Panc1 (cell line): ENCODE measurements at regions not wholly inside any gene's neighbourhood (a gene's known extent, or its start where the extent isn't known, plus 50 kb on each side); places are given as distances from the start of the nearest gene placed in this dataset.

Experiments used
- ATAC-seq: fragments of 200-7000 bp; cut with Tn5 transposase; 2 replicates; pipeline ENCODE4 v1.9.1; 2020; ENCODE audit warnings: mild to moderate bottlenecking, moderate library complexity
- BruUV-seq: library from RNA; stranded (reverse); fragments of 400-500 nt; replicated peaks from 2 replicates; lab custom pipeline; 2021; lab: Mats Ljungman, UMichigan
- CTCF ChIA-PET: fragments of 300-600 bp; sonication (Branson Sonifier 250); formaldehyde crosslinking; loops from one replicate; lab custom pipeline; 2022; ENCODE audit warnings: antibody characterized with exemption; lab: Charles Lee
- POLR2A ChIA-PET: fragments of 300-600 bp; sonication (Branson Sonifier 250); formaldehyde crosslinking; loops from one replicate; lab custom pipeline; 2022; ENCODE audit warnings: antibody characterized with exemption; lab: Charles Lee
- DNase-seq: peaks from one replicate; pipeline ENCODE4 v3.0.0-alpha.2; 2010; ENCODE audit warnings: low read depth, low spot score
- H3K27ac ChIP-seq: 2 replicates; pipeline ENCODE4 v1.5.1; 2011; ENCODE audit warnings: mild to moderate bottlenecking, low read length, inconsistent platforms
- H3K27me3 ChIP-seq: fragments of 200-500 bp; sonication (Bioruptor generic); 2 replicates; pipeline ENCODE4 v1.6.0; 2014; ENCODE audit warnings: low read length, inconsistent platforms; ENCODE audit not compliant: control insufficient read depth, insufficient read depth
- H3K36me3 ChIP-seq: fragments of 200-500 bp; sonication (Bioruptor generic); 2 replicates; pipeline ENCODE4 v1.5.1; 2014; ENCODE audit warnings: inconsistent platforms, mild to moderate bottlenecking, low read length, moderate library complexity; ENCODE audit not compliant: control insufficient read depth, insufficient read depth
- H3K4me1 ChIP-seq: 2 replicates; pipeline ENCODE4 v1.5.1; 2011; ENCODE audit warnings: inconsistent platforms, mild to moderate bottlenecking, low read length, moderate library complexity; ENCODE audit not compliant: control insufficient read depth, insufficient read depth
- H3K4me3 ChIP-seq, 2 experiments: 2 replicates each; pipeline ENCODE4 v1.5.1; 2011 to 2012; ENCODE audit warnings: low read depth in 2 of 2, low read length in 2 of 2, mild to moderate bottlenecking in 2 of 2, inconsistent platforms in 1 of 2, moderate library complexity in 1 of 2
- H3K9me3 ChIP-seq: fragments of 200-500 bp; sonication (Bioruptor generic); 2 replicates; pipeline ENCODE4 v1.5.1; 2014; ENCODE audit warnings: low read depth, mild to moderate bottlenecking, inconsistent platforms, low read length, moderate library complexity; ENCODE audit not compliant: control insufficient read depth, insufficient read depth
- POLR2AphosphoS5 ChIP-seq: IDR thresholded peaks from 2 replicates; pipeline ENCODE4 v1.6.1; 2012; ENCODE audit warnings: mild to moderate bottlenecking, low read depth, low read length, moderate library complexity
- SIN3A ChIP-seq: IDR thresholded peaks from 2 replicates; pipeline ENCODE4 v1.6.1; 2012; ENCODE audit warnings: low read depth, mild to moderate bottlenecking, low read length, moderate library complexity, borderline replicate concordance; ENCODE audit not compliant: insufficient read depth
- TCF7L2 ChIP-seq: IDR thresholded peaks from 2 replicates; pipeline ENCODE4 v1.6.1; 2011; ENCODE audit warnings: mild to moderate bottlenecking, low read depth, low read length, inconsistent platforms
- in situ Hi-C: cut with HindIII; loops from 2 replicates; pipeline ENCODE4 v1.10.0; 2016; ENCODE audit warnings: low sequenced_read_pairs, low pct_unique_long_range_greater_than_20kb
- intact Hi-C: fragments of 100-400 bp; cut with micrococcal nuclease; formaldehyde crosslinking; loops from one replicate; pipeline ENCODE4 v1.10.0; 2022; ENCODE audit not compliant: unreplicated experiment
- TF ChIP-seq, protein P1 (sequence below): fragments of 450-650 bp; IDR thresholded peaks from 2 replicates; pipeline ENCODE4 v1.5.1; 2017; ENCODE audit warnings: mild to moderate bottlenecking
- TF ChIP-seq, protein P2 (sequence below), 2 experiments: IDR thresholded peaks; 2 replicates each; pipeline ENCODE4 v1.6.1; 2011 to 2012; ENCODE audit warnings: low read depth in 2 of 2, control low read depth in 1 of 2, low read length in 1 of 2, mild to moderate bottlenecking in 1 of 2, moderate library complexity in 1 of 2; ENCODE audit not compliant: insufficient read depth in 1 of 2

DNA sequence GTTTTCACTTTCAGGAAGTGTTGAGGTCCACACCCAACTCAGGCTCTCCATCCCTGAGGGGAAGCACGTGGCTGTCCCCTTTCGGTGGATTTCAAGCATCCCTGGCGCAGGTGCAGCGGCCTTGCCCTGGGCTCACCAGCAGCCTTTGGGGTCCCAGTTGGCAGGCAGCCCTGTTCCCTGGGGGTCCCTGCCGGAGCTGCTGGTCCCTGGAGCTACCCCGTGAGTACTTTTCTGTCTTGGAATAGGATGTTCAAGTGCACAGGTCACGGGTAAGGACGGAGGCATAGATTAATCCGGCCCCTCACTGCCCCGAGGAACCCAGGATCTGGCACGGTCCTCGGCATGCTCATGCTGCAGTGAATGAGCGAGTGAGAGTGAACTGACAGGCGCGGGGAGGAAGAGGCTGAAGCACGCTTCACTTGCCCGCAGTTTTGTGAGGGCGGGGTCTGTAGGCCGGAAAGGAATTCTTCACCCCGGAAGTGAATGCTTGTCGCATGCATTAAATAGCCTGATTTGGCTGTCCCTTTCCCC lies 117.2 kb upstream of the FAT1 start:
- no TSS peak for BruUV-seq
- ChIA-PET CTCF (no interaction called here), POLR2A (interaction anchor here (0.6 kb wide), 2 partner anchors 156 to 412 kb away, joined by 9 to 12 read pairs; no protein-coding TSS in a partner anchor)
- H3K27me3 ChIP-seq, result no peaks in the 10 kb centered on the region
- H3K9me3 ChIP-seq, result no peaks in the 10 kb centered on the region
- peak; percentile 33 for DNase-seq
- H3K36me3 ChIP-seq, result no peaks in the 10 kb centered on the region
- intact Hi-C loops, result loop anchor here (5.0 kb wide), 1 partner anchor 114 kb away; no protein-coding TSS in a partner anchor
- ATAC-seq, result peak; percentile 56
- in situ Hi-C loops, result no loop called here
- TF ChIP-seq, protein P1, sequence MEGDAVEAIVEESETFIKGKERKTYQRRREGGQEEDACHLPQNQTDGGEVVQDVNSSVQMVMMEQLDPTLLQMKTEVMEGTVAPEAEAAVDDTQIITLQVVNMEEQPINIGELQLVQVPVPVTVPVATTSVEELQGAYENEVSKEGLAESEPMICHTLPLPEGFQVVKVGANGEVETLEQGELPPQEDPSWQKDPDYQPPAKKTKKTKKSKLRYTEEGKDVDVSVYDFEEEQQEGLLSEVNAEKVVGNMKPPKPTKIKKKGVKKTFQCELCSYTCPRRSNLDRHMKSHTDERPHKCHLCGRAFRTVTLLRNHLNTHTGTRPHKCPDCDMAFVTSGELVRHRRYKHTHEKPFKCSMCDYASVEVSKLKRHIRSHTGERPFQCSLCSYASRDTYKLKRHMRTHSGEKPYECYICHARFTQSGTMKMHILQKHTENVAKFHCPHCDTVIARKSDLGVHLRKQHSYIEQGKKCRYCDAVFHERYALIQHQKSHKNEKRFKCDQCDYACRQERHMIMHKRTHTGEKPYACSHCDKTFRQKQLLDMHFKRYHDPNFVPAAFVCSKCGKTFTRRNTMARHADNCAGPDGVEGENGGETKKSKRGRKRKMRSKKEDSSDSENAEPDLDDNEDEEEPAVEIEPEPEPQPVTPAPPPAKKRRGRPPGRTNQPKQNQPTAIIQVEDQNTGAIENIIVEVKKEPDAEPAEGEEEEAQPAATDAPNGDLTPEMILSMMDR, result peak; percentile 9; the same call in 1 of the 2 replicates
- TF ChIP-seq SIN3A (no peak), TCF7L2 (no peak), POLR2AphosphoS5 (no peak)
- TF ChIP-seq, protein P2, sequence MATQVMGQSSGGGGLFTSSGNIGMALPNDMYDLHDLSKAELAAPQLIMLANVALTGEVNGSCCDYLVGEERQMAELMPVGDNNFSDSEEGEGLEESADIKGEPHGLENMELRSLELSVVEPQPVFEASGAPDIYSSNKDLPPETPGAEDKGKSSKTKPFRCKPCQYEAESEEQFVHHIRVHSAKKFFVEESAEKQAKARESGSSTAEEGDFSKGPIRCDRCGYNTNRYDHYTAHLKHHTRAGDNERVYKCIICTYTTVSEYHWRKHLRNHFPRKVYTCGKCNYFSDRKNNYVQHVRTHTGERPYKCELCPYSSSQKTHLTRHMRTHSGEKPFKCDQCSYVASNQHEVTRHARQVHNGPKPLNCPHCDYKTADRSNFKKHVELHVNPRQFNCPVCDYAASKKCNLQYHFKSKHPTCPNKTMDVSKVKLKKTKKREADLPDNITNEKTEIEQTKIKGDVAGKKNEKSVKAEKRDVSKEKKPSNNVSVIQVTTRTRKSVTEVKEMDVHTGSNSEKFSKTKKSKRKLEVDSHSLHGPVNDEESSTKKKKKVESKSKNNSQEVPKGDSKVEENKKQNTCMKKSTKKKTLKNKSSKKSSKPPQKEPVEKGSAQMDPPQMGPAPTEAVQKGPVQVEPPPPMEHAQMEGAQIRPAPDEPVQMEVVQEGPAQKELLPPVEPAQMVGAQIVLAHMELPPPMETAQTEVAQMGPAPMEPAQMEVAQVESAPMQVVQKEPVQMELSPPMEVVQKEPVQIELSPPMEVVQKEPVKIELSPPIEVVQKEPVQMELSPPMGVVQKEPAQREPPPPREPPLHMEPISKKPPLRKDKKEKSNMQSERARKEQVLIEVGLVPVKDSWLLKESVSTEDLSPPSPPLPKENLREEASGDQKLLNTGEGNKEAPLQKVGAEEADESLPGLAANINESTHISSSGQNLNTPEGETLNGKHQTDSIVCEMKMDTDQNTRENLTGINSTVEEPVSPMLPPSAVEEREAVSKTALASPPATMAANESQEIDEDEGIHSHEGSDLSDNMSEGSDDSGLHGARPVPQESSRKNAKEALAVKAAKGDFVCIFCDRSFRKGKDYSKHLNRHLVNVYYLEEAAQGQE (IDR thresholded peaks at IDR 0.05; ENCODE audit: insufficient read depth in 1 of 2, low read depth in 2 of 2, low read length in 1 of 2), result no peak
- H3K4me3 ChIP-seq, result peak overlapping the region; percentile 59 to 90
- peak overlapping the region; percentile 97 for H3K27ac ChIP-seq
- H3K4me1 ChIP-seq, result peaks cover 23% of the 10 kb centered on the region

DNA sequence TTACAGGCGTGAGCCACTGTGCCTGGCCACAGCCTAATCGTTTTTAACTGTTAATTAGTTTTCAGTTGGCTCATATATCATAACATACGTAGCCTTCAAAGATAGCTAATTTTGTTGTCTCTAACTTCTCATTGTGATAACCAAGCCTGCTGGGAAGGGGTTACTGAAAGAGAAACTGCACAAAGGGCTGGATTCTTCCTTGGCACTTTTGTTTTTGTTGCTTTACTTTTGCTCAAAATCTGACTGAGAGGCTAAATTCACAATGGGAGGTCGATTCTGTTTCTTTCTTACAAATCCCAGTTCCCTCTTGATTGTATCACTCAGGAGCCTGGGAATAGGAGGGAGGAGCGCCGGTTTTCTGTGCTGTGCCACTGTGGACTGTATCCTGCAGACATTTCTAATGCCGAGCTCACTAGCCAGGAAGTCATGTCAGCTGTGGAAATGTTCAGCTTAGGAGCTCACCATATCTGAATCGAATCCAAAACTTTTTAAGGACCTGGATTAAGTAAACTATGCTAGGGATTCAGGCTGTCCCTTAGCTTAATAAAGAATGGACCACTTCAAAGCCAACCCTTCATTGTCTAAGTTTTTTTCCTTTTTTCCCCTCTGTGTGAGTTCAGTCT lies 120.5 kb upstream of the FAT1 start:
- Histone ChIP-seq H3K27ac (peak overlapping the region; percentile 99), H3K4me1 (peaks cover 31% of the 10 kb centered on the region), H3K27me3 (no peaks in the 10 kb centered on the region), H3K9me3 (no peaks in the 10 kb centered on the region), H3K4me3 (peak overlapping the region; percentile 25 to 44), H3K36me3 (no peaks in the 10 kb centered on the region)
- intact Hi-C loops (loop anchor here (5.0 kb wide), 1 partner anchor 117 kb away; no protein-coding TSS in a partner anchor), in situ Hi-C loops (no loop called here)
- POLR2A ChIA-PET, result interaction anchor here (0.7 to 0.8 kb wide), 2 partner anchors 43 to 143 kb away, joined by 3 to 6 read pairs; no protein-coding TSS in a partner anchor
- TF ChIP-seq, protein P2 (IDR thresholded peaks at IDR 0.05; ENCODE audit: insufficient read depth in 1 of 2, low read depth in 2 of 2, low read length in 1 of 2), result no peak
- TF ChIP-seq, protein P1, result no peak
- no peak for TF ChIP-seq TCF7L2
- no peak for TF ChIP-seq POLR2AphosphoS5
- TF ChIP-seq SIN3A, result no peak
- DNase-seq (peak; percentile 32), ATAC-seq (peak; percentile 54)
- BruUV-seq, result no TSS peak
- CTCF ChIA-PET, result no interaction called here
